Natural killer cell (primary cell): ENCODE measurements at regions not wholly inside any gene's neighbourhood (a gene's known extent, or its start where the extent isn't known, plus 50 kb on each side); places are given as distances from the start of the nearest gene placed in this dataset.

Experiments used
- ATAC-seq, 3 donors: fragments of 150-1000 bp in 2 of 3; fragments of 200-7000 bp in 1 of 3; cut with Tn5 transposase; 1 replicate in 1 of 3; 2 replicates in 2 of 3; pipeline ENCODE4 v1.10.0; 2021; ENCODE audit warnings: mild to moderate bottlenecking in 2 of 3, moderate library complexity in 2 of 3
- DNase-seq, 2 donors: peaks; one replicate each; pipeline versions ENCODE4 v3.0.0 to v3.0.0-alpha.2; 2013 to 2021; ENCODE audit warnings: mixed read lengths in 1 of 2
- H3K27ac ChIP-seq: one replicate; pipeline ENCODE4 v1.5.1; 2013; ENCODE audit warnings: mild to moderate bottlenecking, low read length
- H3K27me3 ChIP-seq: one replicate; pipeline ENCODE4 v1.6.1; 2013; ENCODE audit warnings: low read length; ENCODE audit not compliant: control insufficient read depth, insufficient read depth
- H3K36me3 ChIP-seq: one replicate; pipeline ENCODE4 v1.6.1; 2013; ENCODE audit warnings: low read length; ENCODE audit not compliant: control insufficient read depth, insufficient read depth
- H3K4me1 ChIP-seq: one replicate; pipeline ENCODE4 v1.6.1; 2013; ENCODE audit warnings: low read length; ENCODE audit not compliant: control insufficient read depth, insufficient read depth
- H3K4me3 ChIP-seq: one replicate; pipeline ENCODE4 v1.5.1; 2013; ENCODE audit warnings: low read length
- H3K9me3 ChIP-seq: one replicate; pipeline ENCODE4 v1.6.1; 2013; ENCODE audit warnings: low read length; ENCODE audit not compliant: control insufficient read depth, insufficient read depth
- H3K27ac Mint-ChIP-seq, 2 donors: one replicate each; pipeline ENCODE4 v1.8.0; 2022; ENCODE audit warnings: mild to moderate bottlenecking in 2 of 2, mixed read lengths in 2 of 2, moderate library complexity in 1 of 2
- H3K27me3 Mint-ChIP-seq, 2 donors: one replicate each; pipeline ENCODE4 v1.8.0; 2022; ENCODE audit warnings: low read depth in 2 of 2, mixed read lengths in 2 of 2
- H3K36me3 Mint-ChIP-seq: one replicate; pipeline ENCODE4 v1.8.0; 2022; ENCODE audit warnings: mixed read lengths
- H3K4me1 Mint-ChIP-seq, 2 donors: one replicate each; pipeline ENCODE4 v1.8.0; 2022; ENCODE audit warnings: mixed read lengths in 2 of 2
- H3K4me3 Mint-ChIP-seq: one replicate; pipeline ENCODE4 v1.8.0; 2022; ENCODE audit warnings: mild to moderate bottlenecking, moderate library complexity, mixed read lengths
- H3K9me3 Mint-ChIP-seq, 2 donors: one replicate each; pipeline ENCODE4 v1.8.0; 2022; ENCODE audit warnings: mixed read lengths in 2 of 2
- WGBS: methylation state at CpG from one replicate; pipeline ENCODE4 v1.1.7; 2013; ENCODE audit warnings: missing lambda C conversion rate; ENCODE audit not compliant: insufficient coverage; 5-methylcytosine and 5-hydroxymethylcytosine counted together
- intact Hi-C: fragments of 100-400 bp; cut with micrococcal nuclease; formaldehyde crosslinking; loops from one replicate; pipeline ENCODE4 v1.14.2; 2022
- TF ChIP-seq, protein P1 (sequence below): fragments of 200-600 bp; IDR thresholded peaks from one replicate; pipeline ENCODE4 v1.8.0; 2022; ENCODE audit warnings: antibody characterized with exemption

DNA sequence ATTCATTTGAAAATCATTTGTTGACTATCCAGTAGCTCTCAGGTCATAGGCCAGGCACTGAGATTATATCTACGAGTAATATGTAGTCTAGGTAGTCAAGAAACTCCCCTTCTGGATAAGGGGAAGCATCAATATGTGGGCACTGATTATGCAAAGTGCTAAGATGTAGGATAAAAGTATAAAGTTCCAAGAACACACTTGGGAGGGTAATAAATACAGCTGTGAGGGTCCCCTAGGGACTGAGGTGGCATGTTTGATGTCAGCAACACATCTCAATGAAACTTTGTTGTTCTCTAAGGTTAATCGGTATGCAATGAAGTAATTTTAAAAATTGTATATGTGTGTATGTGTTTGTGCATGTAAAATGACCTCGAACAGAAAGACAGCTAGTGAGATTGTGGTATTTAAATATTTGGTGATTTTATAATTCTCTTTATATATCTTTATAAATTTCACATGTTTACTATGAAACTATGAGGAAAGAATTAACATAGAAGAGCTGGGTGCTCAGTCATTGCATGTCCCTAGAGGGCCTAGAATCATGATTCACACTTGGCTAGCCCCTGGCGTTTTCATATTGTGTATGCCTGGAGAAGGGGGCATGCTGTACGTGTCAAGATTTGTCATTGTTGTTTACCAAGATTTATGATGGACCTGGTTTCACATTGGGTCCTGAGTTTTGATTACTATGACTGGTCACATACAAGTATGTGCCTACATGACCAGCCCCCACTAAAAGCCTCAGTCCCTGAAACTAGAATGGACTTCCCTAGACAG, 140.1 kb upstream of the DUSP10 start:
- Mint-ChIP-seq H3K9me3 (no peaks in the 10 kb centered on the region), H3K4me3 (no peak overlapping the region), H3K4me1 (peaks cover 0 to 6% of the 10 kb centered on the region in 2 donors), H3K36me3 (no peaks in the 10 kb centered on the region), H3K27me3 (peaks cover 2 to 5% of the 10 kb centered on the region in 2 donors), H3K27ac (no peak overlapping the region)
- H3K36me3 ChIP-seq, result no peaks in the 10 kb centered on the region
- H3K4me3 ChIP-seq, result no peak overlapping the region
- H3K9me3 ChIP-seq, result no peaks in the 10 kb centered on the region
- DNase-seq (no peak), ATAC-seq (no peak)
- H3K4me1 ChIP-seq, result no peaks in the 10 kb centered on the region
- H3K27me3 ChIP-seq, result no peaks in the 10 kb centered on the region
- 87% methylated on average over 4 of the region's 5 CpGs for WGBS
- TF ChIP-seq, protein P1, sequence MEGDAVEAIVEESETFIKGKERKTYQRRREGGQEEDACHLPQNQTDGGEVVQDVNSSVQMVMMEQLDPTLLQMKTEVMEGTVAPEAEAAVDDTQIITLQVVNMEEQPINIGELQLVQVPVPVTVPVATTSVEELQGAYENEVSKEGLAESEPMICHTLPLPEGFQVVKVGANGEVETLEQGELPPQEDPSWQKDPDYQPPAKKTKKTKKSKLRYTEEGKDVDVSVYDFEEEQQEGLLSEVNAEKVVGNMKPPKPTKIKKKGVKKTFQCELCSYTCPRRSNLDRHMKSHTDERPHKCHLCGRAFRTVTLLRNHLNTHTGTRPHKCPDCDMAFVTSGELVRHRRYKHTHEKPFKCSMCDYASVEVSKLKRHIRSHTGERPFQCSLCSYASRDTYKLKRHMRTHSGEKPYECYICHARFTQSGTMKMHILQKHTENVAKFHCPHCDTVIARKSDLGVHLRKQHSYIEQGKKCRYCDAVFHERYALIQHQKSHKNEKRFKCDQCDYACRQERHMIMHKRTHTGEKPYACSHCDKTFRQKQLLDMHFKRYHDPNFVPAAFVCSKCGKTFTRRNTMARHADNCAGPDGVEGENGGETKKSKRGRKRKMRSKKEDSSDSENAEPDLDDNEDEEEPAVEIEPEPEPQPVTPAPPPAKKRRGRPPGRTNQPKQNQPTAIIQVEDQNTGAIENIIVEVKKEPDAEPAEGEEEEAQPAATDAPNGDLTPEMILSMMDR, result no peak
- intact Hi-C loops, result no loop called here
- H3K27ac ChIP-seq, result no peak overlapping the region

DNA sequence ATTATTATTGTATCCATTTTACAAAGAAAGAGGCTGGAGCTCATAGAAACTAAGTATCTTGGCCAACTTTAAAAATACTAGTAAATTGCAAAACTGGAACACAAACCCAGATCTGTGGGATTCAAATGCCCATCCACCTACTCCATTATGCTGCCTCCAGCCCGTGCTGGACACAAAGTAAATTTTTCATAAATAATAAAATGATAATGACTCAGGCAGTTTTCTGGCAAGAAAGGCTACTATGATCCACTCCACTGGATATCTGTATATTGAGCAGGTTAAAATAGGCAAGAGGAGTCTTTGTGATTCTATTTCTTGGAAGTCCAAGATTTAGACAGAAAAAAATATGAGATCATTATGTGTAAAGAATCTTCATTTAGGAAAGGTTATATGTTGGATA, 138.3 kb upstream of the DUSP10 start:
- H3K4me1 Mint-ChIP-seq, result no peaks in the 10 kb centered on the region
- H3K4me3 Mint-ChIP-seq, result no peak overlapping the region
- no peaks in the 10 kb centered on the region for H3K36me3 Mint-ChIP-seq
- DNase-seq (no peak), ATAC-seq (no peak)
- Histone ChIP-seq H3K9me3 (no peaks in the 10 kb centered on the region), H3K4me1 (no peaks in the 10 kb centered on the region), H3K27ac (no peak overlapping the region), H3K27me3 (no peaks in the 10 kb centered on the region), H3K4me3 (no peak overlapping the region), H3K36me3 (no peaks in the 10 kb centered on the region)
- intact Hi-C loops, result no loop called here
- no peak overlapping the region for H3K27ac Mint-ChIP-seq
- peaks cover 3 to 7% of the 10 kb centered on the region in 2 donors for H3K27me3 Mint-ChIP-seq
- no CpG with 5 or more reads among the region's 1 CpG for WGBS
- TF ChIP-seq, protein P1, result no peak
- no peaks in the 10 kb centered on the region for H3K9me3 Mint-ChIP-seq

DNA sequence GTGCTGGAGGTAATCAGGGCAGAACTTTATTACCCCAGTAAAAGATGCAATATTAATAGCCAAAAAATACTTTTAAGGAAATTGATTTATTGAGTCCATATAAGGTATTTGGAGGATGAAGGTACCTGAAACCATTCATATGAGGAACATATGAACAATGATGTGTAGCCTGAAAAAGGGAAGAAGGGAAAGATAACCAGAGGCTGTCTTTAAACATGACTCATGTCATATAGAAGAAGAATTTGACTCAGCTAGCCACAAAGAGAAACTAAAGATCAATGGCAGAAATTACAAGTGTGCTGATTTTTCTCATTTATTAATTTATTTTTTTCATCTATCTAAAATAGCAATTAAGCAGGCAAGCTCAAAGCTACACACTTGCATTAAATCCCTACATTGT, 136.2 kb upstream of the DUSP10 start:
- DNase-seq (no peak), ATAC-seq (no peak)
- no peaks in the 10 kb centered on the region for H3K9me3 Mint-ChIP-seq
- Histone ChIP-seq H3K27ac (no peak overlapping the region), H3K36me3 (no peaks in the 10 kb centered on the region), H3K27me3 (no peaks in the 10 kb centered on the region), H3K4me3 (no peak overlapping the region), H3K9me3 (no peaks in the 10 kb centered on the region), H3K4me1 (no peaks in the 10 kb centered on the region)
- no peak overlapping the region for H3K27ac Mint-ChIP-seq
- intact Hi-C loops, result no loop called here
- peaks cover 3 to 7% of the 10 kb centered on the region in 2 donors for H3K27me3 Mint-ChIP-seq
- TF ChIP-seq, protein P1, result no peak
- H3K36me3 Mint-ChIP-seq, result no peaks in the 10 kb centered on the region
- H3K4me3 Mint-ChIP-seq, result no peak overlapping the region
- no peaks in the 10 kb centered on the region for H3K4me1 Mint-ChIP-seq

DNA sequence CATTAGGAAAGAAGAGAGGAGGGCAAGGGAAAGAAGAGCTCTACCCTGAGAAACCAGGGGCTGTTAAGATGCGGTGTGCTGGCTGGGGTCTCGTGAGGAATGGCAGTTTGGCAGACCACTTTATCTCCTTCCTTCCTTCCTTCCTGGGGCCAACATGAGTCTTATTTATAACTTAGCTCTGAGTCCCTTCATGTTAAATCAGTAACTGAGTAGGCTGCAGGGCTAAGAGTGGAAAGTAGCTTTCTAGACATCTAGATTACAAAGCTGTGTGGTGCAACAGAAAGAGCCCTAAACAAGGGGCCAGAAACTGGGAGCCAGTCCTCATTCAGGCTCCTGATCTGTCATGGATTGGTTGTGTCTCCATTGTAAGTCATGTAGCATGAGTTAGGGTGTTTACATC, 135.4 kb upstream of the DUSP10 start:
- no peak overlapping the region for H3K27ac ChIP-seq
- DNase-seq (no peak), ATAC-seq (no peak)
- Mint-ChIP-seq H3K27ac (no peak overlapping the region), H3K9me3 (no peaks in the 10 kb centered on the region), H3K4me1 (no peaks in the 10 kb centered on the region), H3K27me3 (peaks cover 3 to 7% of the 10 kb centered on the region in 2 donors), H3K4me3 (no peak overlapping the region), H3K36me3 (no peaks in the 10 kb centered on the region)
- WGBS, result 38% methylated on average over 2 of the region's 2 CpGs
- H3K4me3 ChIP-seq, result no peak overlapping the region
- intact Hi-C loops, result no loop called here
- TF ChIP-seq, protein P1, result no peak
- H3K9me3 ChIP-seq, result no peaks in the 10 kb centered on the region
- no peaks in the 10 kb centered on the region for H3K36me3 ChIP-seq
- no peaks in the 10 kb centered on the region for H3K4me1 ChIP-seq
- H3K27me3 ChIP-seq, result no peaks in the 10 kb centered on the region
